ENCODE measurements at regions not wholly inside any gene's neighbourhood (a gene's known extent, or its start where the extent isn't known, plus 50 kb on each side); places are given as distances from the start of the nearest gene placed in this dataset.

DNA sequence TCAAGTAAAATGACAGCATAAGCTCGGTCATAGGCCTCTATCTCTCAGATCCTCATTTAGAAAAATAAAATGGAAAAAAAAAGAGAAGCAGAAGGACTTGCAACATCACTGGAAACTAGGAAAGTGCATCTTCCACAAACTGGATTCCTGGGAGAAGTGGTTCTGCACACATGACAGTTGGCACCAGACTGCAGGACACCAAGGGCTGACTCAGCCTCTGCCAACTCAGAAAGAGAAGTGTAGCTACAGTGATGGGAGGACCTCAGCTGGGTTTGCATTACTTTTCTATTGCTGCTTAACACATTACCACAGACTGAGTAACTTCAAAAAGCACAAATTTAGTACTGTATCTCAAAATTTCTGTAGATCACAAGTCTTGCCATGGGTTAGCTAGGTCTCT, 409.5 kb upstream of the GCFC2 start:
- TF ChIP-seq, protein P1, sequence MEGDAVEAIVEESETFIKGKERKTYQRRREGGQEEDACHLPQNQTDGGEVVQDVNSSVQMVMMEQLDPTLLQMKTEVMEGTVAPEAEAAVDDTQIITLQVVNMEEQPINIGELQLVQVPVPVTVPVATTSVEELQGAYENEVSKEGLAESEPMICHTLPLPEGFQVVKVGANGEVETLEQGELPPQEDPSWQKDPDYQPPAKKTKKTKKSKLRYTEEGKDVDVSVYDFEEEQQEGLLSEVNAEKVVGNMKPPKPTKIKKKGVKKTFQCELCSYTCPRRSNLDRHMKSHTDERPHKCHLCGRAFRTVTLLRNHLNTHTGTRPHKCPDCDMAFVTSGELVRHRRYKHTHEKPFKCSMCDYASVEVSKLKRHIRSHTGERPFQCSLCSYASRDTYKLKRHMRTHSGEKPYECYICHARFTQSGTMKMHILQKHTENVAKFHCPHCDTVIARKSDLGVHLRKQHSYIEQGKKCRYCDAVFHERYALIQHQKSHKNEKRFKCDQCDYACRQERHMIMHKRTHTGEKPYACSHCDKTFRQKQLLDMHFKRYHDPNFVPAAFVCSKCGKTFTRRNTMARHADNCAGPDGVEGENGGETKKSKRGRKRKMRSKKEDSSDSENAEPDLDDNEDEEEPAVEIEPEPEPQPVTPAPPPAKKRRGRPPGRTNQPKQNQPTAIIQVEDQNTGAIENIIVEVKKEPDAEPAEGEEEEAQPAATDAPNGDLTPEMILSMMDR (IDR thresholded peaks at IDR 0.05) = no peak
- TF ChIP-seq POLR2A (IDR thresholded peaks at IDR 0.05) (no peak), EP300 (IDR thresholded peaks at IDR 0.05) (no peak)
